B cell (primary cell): ENCODE measurements at regions not wholly inside any gene's neighbourhood (a gene's known extent, or its start where the extent isn't known, plus 50 kb on each side); places are given as distances from the start of the nearest gene placed in this dataset.

Experiments used
- ATAC-seq: fragments of 200-7000 bp; cut with Tn5 transposase; one replicate; pipeline ENCODE4 v1.10.0; 2021; ENCODE audit warnings: low read depth, mild to moderate bottlenecking, moderate number of reproducible peaks, moderate library complexity
- CTCF ChIA-PET: fragments of 350-600 bp; sonication (Branson Sonifier 250); formaldehyde crosslinking; loops from one replicate; lab custom pipeline; 2021; ENCODE audit warnings: antibody characterized with exemption, inconsistent platforms; lab: Charles Lee
- POLR2A ChIA-PET: fragments of 350-600 bp; sonication (Branson Sonifier 250); formaldehyde crosslinking; loops from one replicate; lab custom pipeline; 2021; ENCODE audit warnings: antibody characterized with exemption; lab: Charles Lee
- DNase-seq: peaks from one replicate; pipeline ENCODE4 v3.0.0; 2013
- H2AFZ ChIP-seq: 2 replicates; pipeline ENCODE4 v1.6.1; 2012; ENCODE audit warnings: mild to moderate bottlenecking, low read depth, low read length; ENCODE audit not compliant: insufficient read depth, poor library complexity, severe bottlenecking
- H3K27ac ChIP-seq, 2 donors: 1 replicate in 1 of 2; 2 replicates in 1 of 2; pipeline ENCODE4 v1.5.1; 2012 to 2013; ENCODE audit warnings: low read length in 2 of 2, mild to moderate bottlenecking in 2 of 2, moderate library complexity in 1 of 2
- H3K27me3 ChIP-seq, 4 experiments: fragments of 200-600 bp in 1 of 4; sonication (generic) in 1 of 4; replicated peaks in 1 of 4; 1 replicate in 2 of 4; 2 replicates in 2 of 4; pipeline versions ENCODE4 v1.6.1 to v1.7.0; 2013 to 2016; ENCODE audit warnings: low read length in 3 of 4, mild to moderate bottlenecking in 2 of 4, mixed read lengths in 1 of 4, moderate library complexity in 1 of 4; ENCODE audit not compliant: insufficient read depth in 4 of 4, control insufficient read depth in 3 of 4; ENCODE audit errors: control extremely low read depth in 1 of 4
- H3K36me3 ChIP-seq, 2 experiments: replicated peaks in 1 of 2; 1 replicate in 1 of 2; 2 replicates in 1 of 2; pipeline versions ENCODE4 v1.6.1 to v1.7.1; 2013; ENCODE audit warnings: low read length in 1 of 2; ENCODE audit not compliant: insufficient read depth in 2 of 2, control insufficient read depth in 1 of 2; ENCODE audit errors: control extremely low read depth in 1 of 2, extremely low read depth in 1 of 2
- H3K4me1 ChIP-seq, 2 donors: fragments of 200-600 bp in 1 of 2; sonication (generic) in 1 of 2; 1 replicate in 1 of 2; 2 replicates in 1 of 2; pipeline versions ENCODE4 v1.5.1 to v1.6.1; 2013 to 2017; ENCODE audit warnings: low read length in 2 of 2; ENCODE audit not compliant: control insufficient read depth in 2 of 2, insufficient read depth in 2 of 2
- H3K4me2 ChIP-seq: replicated peaks from 2 replicates; pipeline ENCODE3; 2012; ENCODE audit warnings: mild to moderate bottlenecking, low read depth, low read length; ENCODE audit not compliant: poor library complexity, severe bottlenecking
- H3K4me3 ChIP-seq, 5 experiments: fragments of 200-600 bp in 1 of 5; sonication (generic) in 1 of 5; 1 replicate in 3 of 5; 2 replicates in 2 of 5; pipeline versions ENCODE4 v1.5.1 to v1.7.0; 2011 to 2016; ENCODE audit warnings: low read length in 4 of 5, mild to moderate bottlenecking in 4 of 5, low read depth in 2 of 5, control low read depth in 1 of 5, moderate library complexity in 1 of 5; ENCODE audit not compliant: insufficient read depth in 1 of 5; ENCODE audit errors: control extremely low read depth in 1 of 5, extremely low read depth in 1 of 5
- H3K79me2 ChIP-seq: fragments of 200-600 bp; sonication (generic); one replicate; pipeline ENCODE4 v1.6.0; 2016; ENCODE audit warnings: low read length; ENCODE audit not compliant: control insufficient read depth, insufficient read depth
- H3K9ac ChIP-seq: fragments of 200-600 bp; sonication (generic); 2 replicates; pipeline ENCODE4 v1.6.1; 2017; ENCODE audit warnings: mild to moderate bottlenecking, low read length, moderate library complexity
- H3K9me3 ChIP-seq, 3 donors: one replicate each; pipeline versions ENCODE4 v1.6.1 to v1.7.1; 2013; ENCODE audit warnings: low read length in 2 of 3; ENCODE audit not compliant: control insufficient read depth in 2 of 3, insufficient read depth in 1 of 3; ENCODE audit errors: control extremely low read depth in 1 of 3
- H4K20me1 ChIP-seq: 2 replicates; pipeline ENCODE4 v1.6.0; 2012; ENCODE audit warnings: mild to moderate bottlenecking, low read length; ENCODE audit not compliant: insufficient read depth, control insufficient read depth, poor library complexity, severe bottlenecking
- H3K27ac Mint-ChIP-seq: one replicate; pipeline ENCODE4 v1.8.0; 2021; ENCODE audit warnings: mixed read lengths
- H3K27me3 Mint-ChIP-seq: one replicate; pipeline ENCODE4 v1.8.0; 2021; ENCODE audit warnings: mixed read lengths
- H3K4me1 Mint-ChIP-seq: one replicate; pipeline ENCODE4 v1.8.0; 2021; ENCODE audit warnings: mixed read lengths
- H3K4me3 Mint-ChIP-seq: one replicate; pipeline ENCODE4 v1.8.0; 2021; ENCODE audit warnings: mixed read lengths
- H3K9me3 Mint-ChIP-seq: one replicate; pipeline ENCODE4 v1.8.0; 2022; ENCODE audit warnings: mixed read lengths; ENCODE audit not compliant: insufficient read depth
- CTCF ChIP-seq: fragments of 200-600 bp; IDR thresholded peaks from one replicate; pipeline ENCODE4 v1.8.0; 2022; ENCODE audit warnings: antibody characterized with exemption, mild to moderate bottlenecking
- EZH2 ChIP-seq: IDR thresholded peaks from 2 replicates; pipeline ENCODE4 v1.6.1; 2012; ENCODE audit warnings: borderline replicate concordance, low read depth, mild to moderate bottlenecking, moderate library complexity, low read length; ENCODE audit not compliant: insufficient read depth, poor library complexity, severe bottlenecking
- WGBS: methylation state at CpG from one replicate; pipeline ENCODE4 v1.1.5; 2013; ENCODE audit warnings: missing lambda C conversion rate; ENCODE audit not compliant: insufficient coverage; 5-methylcytosine and 5-hydroxymethylcytosine counted together
- intact Hi-C: fragments of 100-400 bp; cut with micrococcal nuclease; formaldehyde crosslinking; loops from one replicate; pipeline ENCODE4 v1.10.0; 2022

GRCh38 chr11:110903378-110903777, 191.1 kb upstream of the ARHGAP20 start:
- Histone ChIP-seq H4K20me1 (no peaks in the 10 kb centered on the region), H3K79me2 (no peaks in the 10 kb centered on the region), H3K9ac (no peak overlapping the region), H3K4me1 (peaks cover 14% of the 10 kb centered on the region in 2 donors), H3K36me3 (no peaks in the 10 kb centered on the region), H3K4me2 (no peak overlapping the region), H3K4me3 (no peak overlapping the region), H2AFZ (no peak overlapping the region), H3K27ac (no peak overlapping the region), H3K9me3 (peaks cover 0 to 1% (median 0%) of the 10 kb centered on the region in 3 donors), H3K27me3 (no peaks in the 10 kb centered on the region)
- POLR2A ChIA-PET: no interaction called here
- intact Hi-C loops: no loop called here
- H3K4me3 Mint-ChIP-seq: no peak overlapping the region
- DNase-seq (no peak), ATAC-seq (no peak)
- H3K27me3 Mint-ChIP-seq: peaks cover 18% of the 10 kb centered on the region
- CTCF ChIA-PET: no interaction called here
- no peak overlapping the region for H3K27ac Mint-ChIP-seq
- TF ChIP-seq CTCF: no peak
- no peak for TF ChIP-seq EZH2
- WGBS: 94% methylated on average over 3 of the region's 3 CpGs
- peaks cover 14% of the 10 kb centered on the region for H3K4me1 Mint-ChIP-seq
- H3K9me3 Mint-ChIP-seq: no peaks in the 10 kb centered on the region

GRCh38 chr11:110901441-110901840, 189.2 kb upstream of the ARHGAP20 start:
- Mint-ChIP-seq H3K27me3 (peaks cover 26% of the 10 kb centered on the region), H3K4me1 (peaks cover 1% of the 10 kb centered on the region), H3K27ac (no peak overlapping the region), H3K9me3 (no peaks in the 10 kb centered on the region), H3K4me3 (no peak overlapping the region)
- ATAC-seq (no peak), DNase-seq (no peak)
- Histone ChIP-seq H3K9me3 (peaks cover 0 to 1% (median 0%) of the 10 kb centered on the region in 3 donors), H4K20me1 (no peaks in the 10 kb centered on the region), H3K4me1 (no peaks in the 10 kb centered on the region), H3K27me3 (no peaks in the 10 kb centered on the region), H3K36me3 (no peaks in the 10 kb centered on the region), H3K9ac (no peak overlapping the region), H3K4me3 (no peak overlapping the region), H3K4me2 (no peak overlapping the region), H3K79me2 (no peaks in the 10 kb centered on the region), H3K27ac (no peak overlapping the region), H2AFZ (no peak overlapping the region)
- no CpG with 5 or more reads among the region's 3 CpGs for WGBS
- POLR2A ChIA-PET: no interaction called here
- intact Hi-C loops: no loop called here
- TF ChIP-seq EZH2: no peak
- TF ChIP-seq CTCF: no peak
- CTCF ChIA-PET: no interaction called here
